H1 (cell line): ENCODE measurements at regions not wholly inside any gene's neighbourhood (a gene's known extent, or its start where the extent isn't known, plus 50 kb on each side); places are given as distances from the start of the nearest gene placed in this dataset.

ENCODE experiments used
- ASH2L ChIP-seq: fragments of 200-600, 300-600 bp; sonication (generic); IDR thresholded peaks from one replicate; pipeline ENCODE4 v1.7.1; 2017; ENCODE audit warnings: low read length
- CHD7 ChIP-seq: fragments of 300-600 bp; sonication (generic); IDR thresholded peaks from 2 replicates; pipeline ENCODE4 v1.7.1; 2012; ENCODE audit warnings: low read length, moderate library complexity, mild to moderate bottlenecking, inconsistent platforms; ENCODE audit not compliant: insufficient replicate concordance
- CTCF ChIP-seq, 3 experiments: IDR thresholded peaks; 1 replicate in 2 of 3; 2 replicates in 1 of 3; pipeline versions ENCODE4 v1.5.1 to v1.6.1; 2011; ENCODE audit warnings: low read length in 3 of 3, mild to moderate bottlenecking in 3 of 3, inconsistent platforms in 2 of 3, low read depth in 1 of 3, moderate library complexity in 1 of 3; ENCODE audit not compliant: insufficient read depth in 1 of 3; ENCODE audit errors: control extremely low read depth in 1 of 3
- EP300 ChIP-seq, 2 experiments: IDR thresholded peaks; 1 replicate in 1 of 2; 2 replicates in 1 of 2; pipeline ENCODE4 v1.6.1; 2011 to 2012; ENCODE audit warnings: low read depth in 2 of 2, low read length in 2 of 2, mild to moderate bottlenecking in 2 of 2, borderline replicate concordance in 1 of 2, inconsistent platforms in 1 of 2, moderate library complexity in 1 of 2
- GTF2F1 ChIP-seq: IDR thresholded peaks from 2 replicates; pipeline ENCODE4 v1.6.1; 2012; ENCODE audit warnings: low read depth, low read length, improper control_type of control experiment, borderline replicate concordance
- POLR2AphosphoS5 ChIP-seq: IDR thresholded peaks from 2 replicates; pipeline ENCODE4 v1.6.1; 2011; ENCODE audit warnings: low read depth, low read length
- SP1 ChIP-seq: IDR thresholded peaks from 2 replicates; pipeline ENCODE4 v1.6.1; 2011; ENCODE audit warnings: low read depth, low read length

- TF ChIP-seq EP300 (IDR thresholded peaks at IDR 0.05; ENCODE audit: borderline replicate concordance in 1 of 2, low read depth in 2 of 2, low read length in 2 of 2) (no peak), CTCF (IDR thresholded peaks at IDR 0.05; ENCODE audit: control extremely low read depth in 1 of 3, insufficient read depth in 1 of 3, low read depth in 1 of 3, low read length in 3 of 3) (no peak), CHD7 (no peak), SP1 (no peak), POLR2AphosphoS5 (no peak), ASH2L (no peak), GTF2F1 (no peak)
Observed at GRCh38 chr12:91331371-91331770, 148.8 kb upstream of the DCN start.
